ENCODE measurements at regions not wholly inside any gene's neighbourhood (a gene's known extent, or its start where the extent isn't known, plus 50 kb on each side); places are given as distances from the start of the nearest gene placed in this dataset.

DNA sequence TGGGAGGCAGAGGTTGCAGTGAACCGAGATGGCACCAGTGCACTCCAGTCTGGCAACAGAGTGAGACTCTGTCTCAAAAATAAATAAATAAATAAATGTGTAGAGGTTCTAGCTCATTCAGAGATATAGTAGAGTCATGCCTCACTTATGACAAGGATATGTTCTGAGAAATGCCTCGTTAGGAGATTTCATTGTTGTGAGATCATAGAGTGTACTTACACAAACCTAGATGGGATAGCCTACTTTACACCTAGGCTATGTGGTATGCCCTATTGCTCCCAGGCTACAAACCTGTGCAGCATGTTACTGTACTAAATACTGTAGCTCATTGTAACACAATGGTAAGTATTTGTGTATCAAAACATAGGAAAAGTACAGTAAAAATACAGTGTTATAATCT lies 155.3 kb upstream of the JUN start:
- WGBS, 2 donors = 45 to 65% methylated on average over 2 of the region's 2 CpGs
- intact Hi-C loops (cut with DNase I) = no loop called here
- H3K4me3 ChIP-seq = no peak overlapping the region
- H3K4me1 ChIP-seq = peaks cover 27 to 72% (median 28%) of the 10 kb centered on the region in 3 donors
- no peak for DNase-seq
- no peaks in the 10 kb centered on the region for H3K27me3 ChIP-seq
- TF ChIP-seq, protein P1, sequence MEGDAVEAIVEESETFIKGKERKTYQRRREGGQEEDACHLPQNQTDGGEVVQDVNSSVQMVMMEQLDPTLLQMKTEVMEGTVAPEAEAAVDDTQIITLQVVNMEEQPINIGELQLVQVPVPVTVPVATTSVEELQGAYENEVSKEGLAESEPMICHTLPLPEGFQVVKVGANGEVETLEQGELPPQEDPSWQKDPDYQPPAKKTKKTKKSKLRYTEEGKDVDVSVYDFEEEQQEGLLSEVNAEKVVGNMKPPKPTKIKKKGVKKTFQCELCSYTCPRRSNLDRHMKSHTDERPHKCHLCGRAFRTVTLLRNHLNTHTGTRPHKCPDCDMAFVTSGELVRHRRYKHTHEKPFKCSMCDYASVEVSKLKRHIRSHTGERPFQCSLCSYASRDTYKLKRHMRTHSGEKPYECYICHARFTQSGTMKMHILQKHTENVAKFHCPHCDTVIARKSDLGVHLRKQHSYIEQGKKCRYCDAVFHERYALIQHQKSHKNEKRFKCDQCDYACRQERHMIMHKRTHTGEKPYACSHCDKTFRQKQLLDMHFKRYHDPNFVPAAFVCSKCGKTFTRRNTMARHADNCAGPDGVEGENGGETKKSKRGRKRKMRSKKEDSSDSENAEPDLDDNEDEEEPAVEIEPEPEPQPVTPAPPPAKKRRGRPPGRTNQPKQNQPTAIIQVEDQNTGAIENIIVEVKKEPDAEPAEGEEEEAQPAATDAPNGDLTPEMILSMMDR (IDR thresholded peaks at IDR 0.05) = no peak
- no peak for TF ChIP-seq POLR2A (IDR thresholded peaks at IDR 0.05)
- H3K27ac ChIP-seq = no peak overlapping the region
- H3K9me3 ChIP-seq = no peaks in the 10 kb centered on the region
- H3K36me3 ChIP-seq = no peaks in the 10 kb centered on the region

DNA sequence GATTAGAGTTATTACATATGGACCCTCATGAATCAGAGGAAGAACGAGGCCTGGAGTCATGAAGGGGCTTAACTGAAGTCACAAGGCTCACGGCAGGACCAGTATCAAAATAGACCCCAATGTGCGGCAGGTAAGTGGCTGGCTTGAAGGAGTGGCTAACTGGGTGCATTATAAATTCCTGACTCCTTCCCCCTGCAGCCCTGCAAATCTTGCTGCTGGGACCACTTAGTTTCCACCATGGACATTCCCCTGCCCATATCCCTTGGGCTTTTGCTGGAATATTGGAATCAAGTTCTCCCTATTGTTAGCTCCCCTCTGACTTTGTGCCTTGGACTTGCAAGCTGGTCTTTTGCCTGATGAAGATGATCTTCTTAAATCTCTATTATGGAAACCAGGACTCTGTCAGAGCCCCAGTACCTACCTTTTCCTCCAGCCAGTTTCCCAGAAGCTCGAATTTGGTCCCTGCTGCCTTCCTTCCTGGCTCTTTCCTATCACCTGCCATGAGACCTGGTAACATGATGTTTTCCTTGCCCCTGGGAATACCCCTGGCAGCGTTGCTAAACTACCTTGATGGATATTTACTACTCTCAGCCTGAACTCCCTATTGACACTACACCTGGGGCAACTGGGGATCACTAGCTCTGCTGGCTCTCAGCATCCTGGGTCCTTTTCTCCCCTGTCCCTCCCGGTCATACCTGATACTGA lies 156.0 kb upstream of the JUN start:
- no peak for DNase-seq
- Histone ChIP-seq H3K9me3 (no peaks in the 10 kb centered on the region), H3K4me1 (peaks cover 27 to 69% (median 28%) of the 10 kb centered on the region in 3 donors), H3K27me3 (no peaks in the 10 kb centered on the region), H3K4me3 (no peak overlapping the region), H3K27ac (no peak overlapping the region), H3K36me3 (no peaks in the 10 kb centered on the region)
- intact Hi-C loops (cut with DNase I) = no loop called here
- WGBS, 2 donors = 64 to 77% methylated on average over 6 of the region's 6 CpGs
- TF ChIP-seq POLR2A (IDR thresholded peaks at IDR 0.05) = no peak
- TF ChIP-seq, protein P1 (IDR thresholded peaks at IDR 0.05) = no peak

DNA sequence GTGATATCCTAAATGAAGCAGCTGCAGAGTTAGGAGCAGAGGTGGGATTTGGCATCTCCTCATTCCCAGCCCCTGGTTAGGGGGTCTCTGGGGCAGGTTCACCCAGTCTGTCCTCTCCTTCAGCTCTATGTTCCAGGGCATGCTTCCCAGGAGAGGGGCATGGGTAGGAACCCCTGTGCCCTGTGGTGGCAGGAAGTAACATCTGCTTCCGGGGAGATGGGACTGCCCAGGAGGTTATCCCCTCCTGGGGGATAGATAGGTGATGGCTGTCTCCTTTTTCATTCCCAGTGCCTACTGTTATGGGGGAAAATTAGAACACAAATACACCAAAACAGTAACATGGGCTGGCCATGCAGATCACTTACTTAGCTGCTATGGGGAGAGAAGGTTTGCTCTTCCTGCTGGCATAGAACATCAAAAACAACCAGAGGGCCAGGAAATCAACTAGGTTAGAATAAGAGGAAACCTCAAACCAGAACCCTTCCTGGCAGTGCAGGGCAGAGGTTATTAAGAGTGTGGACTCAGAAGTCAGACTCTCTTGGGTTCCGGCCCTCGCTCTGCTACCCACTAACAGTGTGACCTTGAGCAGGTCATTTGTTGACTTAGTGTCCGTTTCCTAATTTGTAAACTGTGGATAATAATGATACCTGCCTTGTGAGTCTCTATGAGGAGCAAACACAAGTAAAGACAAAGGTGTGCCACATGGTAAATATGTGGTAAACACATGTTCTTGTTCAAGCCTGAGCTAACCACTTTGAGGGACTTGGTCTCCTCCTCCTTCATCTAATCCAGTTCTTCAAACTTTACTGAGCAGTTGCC lies 157.8 kb upstream of the JUN start:
- H3K27me3 ChIP-seq = no peaks in the 10 kb centered on the region
- WGBS, 2 donors = 54 to 76% methylated on average over 4 of the region's 4 CpGs
- H3K27ac ChIP-seq = peak overlapping the region; percentile 64 to 83 (median 72)
- TF ChIP-seq POLR2A (IDR thresholded peaks at IDR 0.05) = no peak
- TF ChIP-seq, protein P1 (IDR thresholded peaks at IDR 0.05) = no peak
- no peak overlapping the region for H3K4me3 ChIP-seq
- DNase-seq = no peak
- intact Hi-C loops (cut with DNase I) = no loop called here
- H3K36me3 ChIP-seq = no peaks in the 10 kb centered on the region
- peaks cover 27 to 50% (median 28%) of the 10 kb centered on the region in 3 donors for H3K4me1 ChIP-seq
- H3K9me3 ChIP-seq = no peaks in the 10 kb centered on the region

DNA sequence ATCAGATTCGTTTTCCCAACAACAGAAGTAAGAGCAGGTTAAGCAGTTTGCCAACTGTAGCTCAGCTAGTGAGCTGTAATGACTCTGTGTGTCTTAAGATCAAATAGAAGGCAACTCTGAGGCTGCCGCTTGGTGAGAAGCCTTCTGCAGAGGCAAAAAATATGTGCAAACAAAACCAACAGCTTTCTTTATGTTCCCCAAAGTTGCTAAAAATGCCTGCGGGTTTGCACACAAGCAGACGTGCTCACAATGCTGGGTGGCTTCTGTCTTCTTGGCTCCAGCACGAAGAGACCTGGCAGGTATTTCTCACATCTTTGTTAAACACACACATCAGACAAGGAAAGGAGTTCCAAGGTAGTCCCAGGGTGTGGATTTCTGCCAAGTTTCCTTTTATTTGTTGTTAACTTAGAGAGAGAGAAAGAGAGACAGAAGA lies 158.9 kb upstream of the JUN start:
- H3K36me3 ChIP-seq = no peaks in the 10 kb centered on the region
- no peak overlapping the region for H3K4me3 ChIP-seq
- no peaks in the 10 kb centered on the region for H3K9me3 ChIP-seq
- H3K27me3 ChIP-seq = no peaks in the 10 kb centered on the region
- H3K4me1 ChIP-seq = peaks cover 27 to 43% (median 28%) of the 10 kb centered on the region in 3 donors
- DNase-seq = no peak
- peak overlapping the region; percentile 64 to 83 (median 72) for H3K27ac ChIP-seq
- intact Hi-C loops (cut with DNase I) = no loop called here
- TF ChIP-seq, protein P1 (IDR thresholded peaks at IDR 0.05) = no peak
- no peak for TF ChIP-seq POLR2A (IDR thresholded peaks at IDR 0.05)
- 19 to 35% methylated on average over 2 to 5 of the region's 5 CpGs for WGBS, 2 donors

DNA sequence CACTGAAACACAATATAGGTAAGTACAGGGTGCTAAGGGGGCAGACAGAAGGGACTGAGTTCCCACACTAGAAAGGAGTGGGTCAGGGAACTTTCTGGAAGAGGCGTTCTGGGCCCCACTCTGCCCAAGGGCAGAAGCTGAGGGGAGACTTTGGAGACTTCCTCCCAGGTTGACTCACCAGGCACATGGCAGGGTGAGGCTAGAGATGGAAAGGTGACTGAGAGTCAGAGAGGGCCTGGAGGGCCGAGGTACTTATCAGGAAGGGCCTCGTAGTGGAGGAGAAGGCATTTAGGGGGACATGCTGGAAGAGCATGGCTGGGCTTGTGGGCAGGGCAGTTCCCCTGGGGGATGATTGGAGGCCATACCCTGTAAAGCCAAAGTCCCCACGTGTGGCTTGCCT lies 159.9 kb upstream of the JUN start:
- peaks cover 27 to 43% (median 28%) of the 10 kb centered on the region in 3 donors for H3K4me1 ChIP-seq
- intact Hi-C loops (cut with DNase I) = no loop called here
- TF ChIP-seq, protein P1 (IDR thresholded peaks at IDR 0.05) = no peak
- no peak for TF ChIP-seq POLR2A (IDR thresholded peaks at IDR 0.05)
- H3K36me3 ChIP-seq = no peaks in the 10 kb centered on the region
- no peak overlapping the region for H3K4me3 ChIP-seq
- no peak for DNase-seq
- peak overlapping the region; percentile 64 to 83 (median 72) for H3K27ac ChIP-seq
- H3K9me3 ChIP-seq = no peaks in the 10 kb centered on the region
- WGBS, 2 donors = 59 to 71% methylated on average over 4 of the region's 4 CpGs
- H3K27me3 ChIP-seq = no peaks in the 10 kb centered on the region
